H9 (cell line): ENCODE measurements at regions not wholly inside any gene's neighbourhood (a gene's known extent, or its start where the extent isn't known, plus 50 kb on each side); places are given as distances from the start of the nearest gene placed in this dataset.
A peak's percentile ranks its signal among the peaks of the same experiment; 100 is the strongest.

ENCODE experiments used
- DNase-seq: peaks from one replicate; pipeline ENCODE4 v3.0.0-alpha.2; 2017
- H2AFZ ChIP-seq: one replicate; pipeline ENCODE4 v1.6.1; 2013; ENCODE audit warnings: mild to moderate bottlenecking, low read length, control low read depth, moderate library complexity
- H2AK5ac ChIP-seq: 2 replicates; pipeline ENCODE4 v1.6.1; 2013; ENCODE audit warnings: low read length, control low read depth, mixed read lengths; ENCODE audit not compliant: insufficient read length
- H2BK120ac ChIP-seq: one replicate; pipeline ENCODE4 v1.6.1; 2013; ENCODE audit warnings: low read depth, mild to moderate bottlenecking, low read length, control low read depth, inconsistent platforms; ENCODE audit not compliant: poor library complexity, severe bottlenecking
- H2BK12ac ChIP-seq: 2 replicates; pipeline ENCODE4 v1.6.1; 2013; ENCODE audit warnings: low read length, control low read depth, mixed read lengths, low read depth; ENCODE audit not compliant: insufficient read length
- H2BK15ac ChIP-seq: 2 replicates; pipeline ENCODE4 v1.6.1; 2013; ENCODE audit warnings: low read depth, low read length, control low read depth
- H2BK20ac ChIP-seq: one replicate; pipeline ENCODE4 v1.6.1; 2013; ENCODE audit warnings: low read depth, mild to moderate bottlenecking, low read length, control low read depth, inconsistent platforms; ENCODE audit not compliant: poor library complexity, severe bottlenecking
- H2BK5ac ChIP-seq: 2 replicates; pipeline ENCODE4 v1.6.1; 2013; ENCODE audit warnings: low read length, control low read depth, mixed read lengths; ENCODE audit not compliant: insufficient read length
- H3K14ac ChIP-seq: 2 replicates; pipeline ENCODE4 v1.6.1; 2013; ENCODE audit warnings: low read length, control low read depth; ENCODE audit not compliant: insufficient read depth
- H3K18ac ChIP-seq: 2 replicates; pipeline ENCODE4 v1.6.1; 2013; ENCODE audit warnings: low read depth, mild to moderate bottlenecking, mixed read lengths, low read length, control low read depth; ENCODE audit not compliant: insufficient read length
- H3K23ac ChIP-seq: 2 replicates; pipeline ENCODE4 v1.6.1; 2013; ENCODE audit warnings: low read length, control low read depth, mixed read lengths, low read depth; ENCODE audit not compliant: insufficient read length
- H3K23me2 ChIP-seq: 2 replicates; pipeline ENCODE4 v1.6.1; 2013; ENCODE audit warnings: low read depth, mild to moderate bottlenecking, mixed read lengths, low read length, control low read depth; ENCODE audit not compliant: insufficient read length, poor library complexity, severe bottlenecking
- H3K27ac ChIP-seq: 2 replicates; pipeline ENCODE4 v1.5.1; 2013; ENCODE audit warnings: low read length, control low read depth, mixed read lengths, low read depth; ENCODE audit not compliant: insufficient read length
- H3K27me3 ChIP-seq: 2 replicates; pipeline ENCODE4 v1.6.1; 2013; ENCODE audit warnings: low read length, control low read depth, inconsistent platforms; ENCODE audit not compliant: insufficient read depth
- H3K4ac ChIP-seq: 2 replicates; pipeline ENCODE4 v1.6.1; 2013; ENCODE audit warnings: low read depth, mild to moderate bottlenecking, control low read depth, inconsistent platforms, low read length, moderate library complexity
- H3K4me1 ChIP-seq: 2 replicates; pipeline ENCODE4 v1.6.1; 2013; ENCODE audit warnings: low read length, control low read depth, inconsistent platforms; ENCODE audit not compliant: insufficient read depth
- H3K4me2 ChIP-seq: 2 replicates; pipeline ENCODE4 v1.6.1; 2013; ENCODE audit warnings: low read length, control low read depth, mixed read lengths; ENCODE audit not compliant: insufficient read length, insufficient read depth
- H3K56ac ChIP-seq: 2 replicates; pipeline ENCODE4 v1.6.1; 2013; ENCODE audit warnings: low read depth, mild to moderate bottlenecking, mixed read lengths, low read length, control low read depth; ENCODE audit not compliant: insufficient read length
- H3K79me1 ChIP-seq: 2 replicates; pipeline ENCODE4 v1.6.1; 2013; ENCODE audit warnings: low read depth, mild to moderate bottlenecking, moderate library complexity, low read length, control low read depth, inconsistent platforms; ENCODE audit not compliant: insufficient read depth, poor library complexity, severe bottlenecking
- H3K79me2 ChIP-seq: 2 replicates; pipeline ENCODE4 v1.6.1; 2013; ENCODE audit warnings: low read length, control low read depth, inconsistent platforms; ENCODE audit not compliant: insufficient read depth
- H3K9ac ChIP-seq: 2 replicates; pipeline ENCODE4 v1.6.1; 2013; ENCODE audit warnings: low read length, control low read depth, mixed read lengths; ENCODE audit not compliant: insufficient read length; ENCODE audit errors: extremely low read depth
- H3K9me3 ChIP-seq: one replicate; pipeline ENCODE4 v1.6.1; 2013; ENCODE audit warnings: low read depth, low read length, inconsistent platforms; ENCODE audit not compliant: control insufficient read depth
- H3T11ph ChIP-seq: one replicate; pipeline ENCODE4 v1.6.1; 2013; ENCODE audit warnings: mild to moderate bottlenecking, low read length, control low read depth, inconsistent platforms
- H4K20me1 ChIP-seq: one replicate; pipeline ENCODE4 v1.6.1; 2013; ENCODE audit not compliant: control insufficient read depth, insufficient read length, insufficient read depth
- H4K5ac ChIP-seq: 2 replicates; pipeline ENCODE4 v1.6.1; 2013; ENCODE audit warnings: low read depth, mild to moderate bottlenecking, mixed read lengths, low read length, control low read depth; ENCODE audit not compliant: insufficient read length
- H4K8ac ChIP-seq: replicated peaks from 2 replicates; pipeline ENCODE4 v1.6.1; 2013; ENCODE audit warnings: low read length, control low read depth, mixed read lengths, low read depth; ENCODE audit not compliant: insufficient read length
- H4K91ac ChIP-seq: 2 replicates; pipeline ENCODE4 v1.6.1; 2013; ENCODE audit warnings: low read depth, mild to moderate bottlenecking, moderate library complexity, mixed read lengths, low read length, control low read depth; ENCODE audit not compliant: insufficient read length
- H3K27ac Mint-ChIP-seq, 3 experiments: 2 replicates in 2 of 3; 3 replicates in 1 of 3; pipeline ENCODE4 v1.8.0; 2020 to 2021; ENCODE audit warnings: mixed read lengths in 3 of 3, mild to moderate bottlenecking in 1 of 3, moderate library complexity in 1 of 3
- H3K27me3 Mint-ChIP-seq: 2 replicates; pipeline ENCODE4 v1.8.0; 2021; ENCODE audit warnings: low read depth, mild to moderate bottlenecking, moderate library complexity, mixed read lengths
- H3K36me3 Mint-ChIP-seq, 3 experiments: 2 replicates in 2 of 3; 3 replicates in 1 of 3; pipeline ENCODE4 v1.8.0; 2020 to 2021; ENCODE audit warnings: low read depth in 3 of 3, mixed read lengths in 3 of 3; ENCODE audit not compliant: insufficient read depth in 1 of 3
- H3K4me1 Mint-ChIP-seq, 2 experiments: 2 replicates each; pipeline ENCODE4 v1.8.0; 2020; ENCODE audit warnings: mixed read lengths in 2 of 2
- H3K4me3 Mint-ChIP-seq, 2 experiments: 2 replicates in 1 of 2; 3 replicates in 1 of 2; pipeline ENCODE4 v1.8.0; 2020 to 2021; ENCODE audit warnings: mild to moderate bottlenecking in 2 of 2, mixed read lengths in 2 of 2, moderate library complexity in 1 of 2
- H3K9me3 Mint-ChIP-seq, 2 experiments: 2 replicates in 1 of 2; 3 replicates in 1 of 2; pipeline ENCODE4 v1.8.0; 2020; ENCODE audit warnings: mild to moderate bottlenecking in 2 of 2, mixed read lengths in 2 of 2, moderate library complexity in 1 of 2
- CTCF ChIP-seq: fragments of 200-600 bp; sonication (generic); conservative IDR thresholded peaks from 3 replicates; pipeline ENCODE4 v1.8.0; 2021; ENCODE audit warnings: antibody characterized with exemption, mild to moderate bottlenecking
- WGBS: extraction: QIAGEN DNeasy Blood & Tissue Kit; methylation state at CpG from one replicate; pipeline ENCODE4 v1.1.7; 2013; ENCODE audit warnings: missing lambda C conversion rate, low lambda C conversion rate, mixed read lengths; ENCODE audit not compliant: insufficient read length; ENCODE audit errors: extremely low coverage; 5-methylcytosine and 5-hydroxymethylcytosine counted together

- H2AK5ac ChIP-seq = no peak overlapping the region
- H4K91ac ChIP-seq = no peak overlapping the region
- no peaks in the 10 kb centered on the region for H3K23me2 ChIP-seq
- H2BK5ac ChIP-seq = no peak overlapping the region
- WGBS = no CpG with 5 or more reads among the region's 1 CpG
- H3K23ac ChIP-seq = no peak overlapping the region
- H2AFZ ChIP-seq = no peak overlapping the region
- peaks cover 4% of the 10 kb centered on the region for H3K27me3 Mint-ChIP-seq
- H3K36me3 Mint-ChIP-seq = no peaks in the 10 kb centered on the region
- H3K4ac ChIP-seq = no peak overlapping the region
- H3K27ac ChIP-seq = no peak overlapping the region
- H2BK15ac ChIP-seq = no peak overlapping the region
- H3K14ac ChIP-seq = no peak overlapping the region
- H3K4me2 ChIP-seq = no peak overlapping the region
- no peak for DNase-seq
- H3K56ac ChIP-seq = no peak overlapping the region
- H3K27ac Mint-ChIP-seq = peak overlapping the region in 1 of 3 experiments; percentile 8; a peak in 1 of 7 replicates
- H3K9ac ChIP-seq = no peak overlapping the region
- H2BK20ac ChIP-seq = no peak overlapping the region
- H2BK12ac ChIP-seq = no peak overlapping the region
- no peaks in the 10 kb centered on the region for H3K9me3 Mint-ChIP-seq
- H3K79me1 ChIP-seq = no peaks in the 10 kb centered on the region
- no peak overlapping the region for H3T11ph ChIP-seq
- no peak overlapping the region for H3K4me3 Mint-ChIP-seq
- H3K9me3 ChIP-seq = no peaks in the 10 kb centered on the region
- no peaks in the 10 kb centered on the region for H3K4me1 ChIP-seq
- TF ChIP-seq CTCF = no peak
- no peaks in the 10 kb centered on the region for H4K20me1 ChIP-seq
- H4K5ac ChIP-seq = no peak overlapping the region
- no peaks in the 10 kb centered on the region for H3K79me2 ChIP-seq
- no peak overlapping the region for H2BK120ac ChIP-seq
- 0 out of 4 replicates have a peak, but pooled peaks cover 0 to 6% of the 10 kb centered on the region in 2 experiments for H3K4me1 Mint-ChIP-seq
- H4K8ac ChIP-seq = no peak overlapping the region
- H3K27me3 ChIP-seq = no peaks in the 10 kb centered on the region
- no peak overlapping the region for H3K18ac ChIP-seq
Measured at GRCh38 chr2:217739741-217740140, 263.1 kb downstream of the TNS1 start.
